HG03442 (cell line): ENCODE measurements at regions not wholly inside any gene's neighbourhood (a gene's known extent, or its start where the extent isn't known, plus 50 kb on each side); places are given as distances from the start of the nearest gene placed in this dataset.
A peak's percentile ranks its signal among the peaks of the same experiment; 100 is the strongest.

Experiments
- ATAC-seq: cut with Tn5 transposase; IDR thresholded peaks from one replicate; pipeline ENCODE4 v1.9.1; 2021; ENCODE audit warnings: mild to moderate bottlenecking, moderate library complexity; ENCODE audit not compliant: unreplicated experiment

DNA sequence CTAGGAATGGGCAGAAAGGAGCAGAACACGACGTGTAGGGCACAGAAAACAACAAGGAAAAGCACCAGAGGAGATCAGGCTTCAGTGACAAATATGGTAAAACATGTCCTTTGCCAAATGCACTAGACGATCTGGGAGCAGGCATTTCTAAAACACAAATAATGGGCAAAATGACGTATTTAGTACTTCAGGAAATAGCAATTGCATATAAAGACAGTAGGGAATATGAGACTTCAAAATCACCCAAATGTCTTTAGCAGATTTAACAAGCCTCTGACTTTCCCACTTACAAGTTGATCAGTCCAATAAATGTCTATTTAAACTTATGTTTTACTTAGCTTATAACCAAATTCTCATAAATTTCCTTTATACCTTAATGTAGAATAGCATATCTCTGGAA, 969.6 kb upstream of the C9orf72 start:
- no peak for ATAC-seq

DNA sequence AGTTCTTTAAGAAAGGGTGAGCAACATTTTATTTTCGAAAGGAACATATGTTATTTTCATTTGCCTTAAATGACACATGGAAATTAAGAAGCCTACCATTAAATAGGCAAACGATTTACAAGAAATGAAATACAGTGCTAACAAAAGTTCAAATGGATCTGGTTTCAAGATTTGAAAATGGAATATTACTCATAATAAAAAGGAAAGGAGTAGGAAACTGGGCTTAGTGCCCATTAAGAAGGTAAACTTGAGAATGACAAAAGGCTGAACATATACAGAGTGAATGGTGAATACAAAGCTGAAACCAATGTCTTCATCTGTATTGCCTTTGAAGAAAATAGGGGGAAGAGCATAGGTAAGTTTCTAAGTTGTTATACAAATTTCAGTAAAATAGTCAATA, 974.2 kb upstream of the C9orf72 start:
- ATAC-seq, result no peak

DNA sequence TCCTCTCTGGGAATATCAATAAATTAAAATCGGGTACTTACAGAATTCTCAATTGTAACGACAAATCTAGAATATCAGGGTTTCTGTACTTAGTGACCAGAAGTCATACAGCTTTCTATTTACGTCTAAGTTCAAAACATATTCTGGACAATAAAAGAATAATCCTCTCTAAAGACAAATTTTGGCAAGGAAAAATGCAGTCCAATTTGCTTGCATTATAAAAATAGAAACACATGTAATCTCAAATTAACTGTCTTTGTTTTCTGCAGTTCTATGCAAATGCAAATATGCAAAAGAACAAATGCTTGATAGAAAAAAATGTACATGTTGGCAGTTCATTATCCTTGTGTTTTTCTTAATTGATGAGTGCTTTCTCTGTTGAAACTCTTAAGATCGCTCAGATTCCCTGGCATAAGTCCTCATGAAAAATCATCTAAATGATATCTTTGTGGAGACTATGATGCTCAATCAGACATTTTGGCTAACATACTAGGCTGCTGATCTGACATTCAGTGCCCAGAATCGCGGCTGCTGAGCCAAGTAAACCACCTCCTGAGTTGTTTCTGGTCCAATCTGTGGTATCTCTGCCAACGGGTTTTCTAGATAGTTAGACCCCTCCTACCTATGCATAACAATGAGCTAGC, 990.1 kb upstream of the C9orf72 start:
- ATAC-seq, result no peak

DNA sequence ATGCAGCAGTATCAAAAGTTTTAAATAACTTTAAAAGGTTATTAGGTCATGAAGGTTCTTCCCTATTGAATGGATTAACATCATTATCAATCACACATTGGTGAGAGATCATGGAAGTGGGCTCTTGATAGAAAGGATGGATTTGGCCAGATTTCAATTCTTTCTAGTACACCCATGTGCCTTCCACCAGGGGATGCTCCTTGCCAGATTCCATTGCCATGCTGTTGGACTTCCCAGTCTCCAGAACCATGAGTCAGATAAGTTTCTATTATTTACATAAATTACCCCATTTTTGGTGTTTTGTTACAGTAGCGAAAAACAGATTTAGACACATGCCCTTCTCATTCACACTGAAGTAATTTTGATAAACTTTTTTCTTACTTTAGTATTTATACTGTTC, 1010.6 kb upstream of the C9orf72 start:
- no peak for ATAC-seq

DNA sequence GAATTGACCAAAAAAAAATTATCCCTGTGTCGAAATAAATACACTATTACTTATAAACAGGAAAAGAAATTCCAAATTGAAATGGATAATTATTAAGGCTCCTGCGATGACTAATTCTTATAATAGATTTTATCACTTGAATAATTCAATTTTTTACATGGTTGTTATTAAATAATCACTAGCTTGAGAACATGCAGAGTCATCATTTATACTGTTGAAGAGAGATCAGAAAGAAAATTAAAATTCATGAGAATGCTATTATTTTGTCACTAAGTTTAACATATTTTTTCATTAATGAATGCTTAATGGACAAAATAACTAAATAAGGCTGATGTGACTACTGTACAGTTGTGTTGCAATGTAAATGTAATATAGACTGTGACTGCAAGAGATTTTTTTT, 1011.3 kb upstream of the C9orf72 start:
- ATAC-seq, result no peak

DNA sequence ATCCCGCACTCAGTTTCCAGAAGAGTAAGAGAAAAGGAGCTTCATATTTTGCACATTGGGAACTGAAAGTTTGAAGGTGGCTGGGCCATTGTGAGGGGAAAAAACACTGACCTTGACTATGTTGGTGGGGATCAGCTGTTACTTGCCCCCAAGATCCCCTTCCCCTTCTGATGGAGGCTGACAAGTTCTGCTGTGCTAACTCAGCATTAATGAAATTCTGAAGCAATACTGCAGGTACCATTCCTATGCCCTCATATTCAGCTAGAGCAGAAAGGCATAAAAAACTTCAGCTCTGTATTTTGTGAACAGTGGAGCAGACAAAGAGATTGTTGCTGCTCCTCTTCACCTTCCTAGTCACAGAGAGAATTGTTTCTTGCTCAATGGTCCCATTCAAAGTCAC, 1013.8 kb upstream of the C9orf72 start:
- no peak for ATAC-seq

DNA sequence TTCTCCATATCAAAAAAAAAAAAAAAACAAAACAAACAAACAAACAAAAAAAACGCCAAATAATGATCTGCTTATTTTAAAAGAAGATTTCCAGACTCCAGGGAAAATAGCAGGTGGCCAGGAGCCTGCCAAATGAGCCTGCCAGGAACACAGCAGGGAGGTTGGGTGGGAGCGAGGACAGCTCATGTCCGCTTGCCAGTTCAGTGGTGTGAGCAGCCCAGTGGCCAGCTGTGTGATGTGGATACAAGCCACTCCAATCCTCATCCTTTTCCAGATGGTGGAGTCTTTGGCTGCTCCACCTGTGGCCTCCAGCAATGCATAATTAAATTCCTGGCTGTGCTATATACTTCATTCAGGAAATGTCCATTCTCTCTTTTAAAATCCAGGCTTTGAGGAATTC, 1025.1 kb upstream of the C9orf72 start:
- ATAC-seq, result no peak

DNA sequence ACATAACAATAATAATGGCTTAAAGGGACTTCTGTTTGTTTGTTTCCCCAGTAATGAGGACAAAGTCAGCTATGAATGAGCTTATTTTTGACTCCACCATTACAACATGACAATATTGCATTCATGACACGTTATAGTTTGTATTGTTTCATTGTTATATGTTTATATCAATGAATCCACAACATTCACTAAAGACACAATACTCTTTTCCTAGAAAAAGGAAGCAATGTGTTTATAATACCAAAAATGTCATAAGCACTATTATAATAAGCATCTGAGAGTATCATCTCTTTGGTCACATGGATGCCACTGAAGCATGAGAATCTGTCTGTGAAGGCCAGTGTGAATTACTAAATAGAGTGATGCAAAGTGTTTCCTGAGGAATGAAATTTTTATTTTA, 1026.9 kb upstream of the C9orf72 start:
- ATAC-seq, result no peak

DNA sequence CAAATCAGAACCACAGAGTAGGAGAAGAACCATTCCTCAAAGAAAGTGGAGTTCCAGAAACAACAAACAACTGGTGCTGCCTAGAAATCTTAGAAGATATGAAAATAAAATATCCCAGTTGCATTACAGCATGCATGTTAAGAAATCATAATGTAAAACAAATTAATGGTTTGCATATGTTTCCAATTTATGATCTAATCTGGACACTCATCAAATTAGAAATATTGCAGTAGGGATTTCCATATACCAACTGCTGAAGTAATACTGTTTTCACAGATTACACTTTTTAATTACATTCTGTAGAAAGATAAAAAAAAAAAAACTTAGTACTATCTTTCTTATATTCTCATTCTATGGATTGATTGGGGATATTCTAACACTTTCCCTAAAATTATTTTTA, 1034.6 kb upstream of the C9orf72 start:
- no peak for ATAC-seq

DNA sequence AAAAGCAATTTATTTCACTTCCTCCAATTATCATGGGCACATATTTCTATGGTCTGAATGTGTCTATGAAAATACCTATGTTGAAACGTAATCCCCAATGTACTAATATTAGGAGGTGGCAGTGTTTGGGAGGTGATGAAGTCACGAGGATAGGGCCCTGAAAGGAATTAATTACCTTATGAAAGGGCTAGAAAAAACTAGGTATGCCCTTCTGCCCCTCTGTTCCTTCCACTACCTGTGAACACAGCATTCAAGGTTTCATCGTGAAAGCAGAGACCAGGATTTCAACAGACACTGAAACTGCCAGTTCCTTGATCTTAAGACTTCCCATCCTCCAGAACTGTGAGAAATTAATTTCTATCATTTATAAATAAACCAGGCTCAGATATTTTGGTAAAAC, 1037.1 kb upstream of the C9orf72 start:
- no peak for ATAC-seq

DNA sequence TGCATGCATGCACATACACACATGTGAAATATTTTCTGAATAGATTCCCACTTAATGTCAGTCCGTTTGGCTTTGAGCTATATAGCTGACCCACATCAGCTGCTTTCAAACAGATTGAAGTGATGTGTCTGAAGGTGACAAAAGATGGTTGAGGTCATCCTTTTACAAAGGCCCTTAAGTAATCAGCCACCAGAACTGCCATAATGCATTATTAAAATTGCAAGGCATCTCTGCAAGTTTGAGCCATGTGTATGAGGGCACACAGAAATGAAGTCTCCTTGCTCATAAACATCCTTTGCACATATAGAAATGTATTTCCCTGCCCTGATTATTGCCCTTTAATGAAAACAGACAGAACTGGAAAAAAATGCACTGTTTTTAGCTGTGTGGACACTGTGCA, 1043.0 kb upstream of the C9orf72 start:
- no peak for ATAC-seq

DNA sequence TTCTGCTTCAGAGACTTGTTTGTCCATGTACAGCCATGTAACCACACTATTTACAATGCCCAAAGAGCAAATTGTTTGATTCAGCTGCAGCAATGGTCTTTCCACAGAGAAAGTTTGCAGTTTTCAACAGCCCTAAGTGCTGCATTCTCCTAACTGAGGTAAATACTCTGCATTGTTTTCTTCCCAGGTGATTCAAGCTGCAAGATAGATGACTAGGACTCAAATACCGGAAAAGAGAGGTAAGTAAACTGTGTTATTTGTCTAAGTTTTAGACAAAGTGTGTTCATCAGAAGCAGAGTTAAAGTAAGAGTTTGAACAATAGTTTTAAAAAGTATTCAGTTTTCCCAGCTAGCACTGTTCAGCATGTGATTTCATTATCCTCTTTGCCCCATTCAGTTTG, 1046.7 kb upstream of the C9orf72 start:
- no peak for ATAC-seq

DNA sequence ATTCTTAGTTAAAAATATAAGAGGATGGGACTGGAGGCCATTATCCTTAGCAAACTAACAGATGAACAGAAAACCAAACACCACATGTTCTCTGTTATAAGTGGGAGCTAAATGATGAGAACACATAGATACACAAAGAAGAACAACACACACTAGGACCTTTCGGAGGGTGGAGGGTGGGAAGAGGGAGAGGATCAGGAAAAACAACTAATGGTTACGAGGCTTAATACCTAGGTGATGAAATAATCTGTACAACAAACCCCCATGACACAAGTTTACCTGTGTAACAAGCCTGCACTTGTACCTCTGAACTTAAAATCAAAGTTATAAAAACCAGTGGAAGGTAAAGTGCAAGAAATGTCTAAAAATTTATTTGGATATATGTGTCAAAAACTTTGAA, 1047.4 kb upstream of the C9orf72 start:
- ATAC-seq, result no peak

DNA sequence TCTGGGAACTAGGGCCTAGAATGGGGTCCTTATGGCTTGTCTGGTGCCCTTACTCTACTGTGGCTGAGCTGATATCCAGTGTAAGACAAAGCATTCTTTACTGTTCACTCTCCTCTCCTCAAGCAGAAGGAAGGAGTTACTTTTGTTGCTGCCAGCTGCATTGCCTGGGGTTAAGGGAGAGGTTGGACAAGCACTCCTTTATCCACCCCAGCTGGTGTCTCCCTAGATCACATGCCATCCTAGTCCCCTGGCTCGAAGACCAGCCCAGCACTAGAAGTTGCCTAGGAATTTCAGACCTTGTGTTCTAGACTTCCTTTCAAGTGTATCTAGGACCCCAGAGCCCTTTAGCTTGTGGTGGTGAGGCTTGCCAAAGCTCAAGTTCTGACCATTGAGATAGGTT, 1051.5 kb upstream of the C9orf72 start:
- no peak for ATAC-seq

DNA sequence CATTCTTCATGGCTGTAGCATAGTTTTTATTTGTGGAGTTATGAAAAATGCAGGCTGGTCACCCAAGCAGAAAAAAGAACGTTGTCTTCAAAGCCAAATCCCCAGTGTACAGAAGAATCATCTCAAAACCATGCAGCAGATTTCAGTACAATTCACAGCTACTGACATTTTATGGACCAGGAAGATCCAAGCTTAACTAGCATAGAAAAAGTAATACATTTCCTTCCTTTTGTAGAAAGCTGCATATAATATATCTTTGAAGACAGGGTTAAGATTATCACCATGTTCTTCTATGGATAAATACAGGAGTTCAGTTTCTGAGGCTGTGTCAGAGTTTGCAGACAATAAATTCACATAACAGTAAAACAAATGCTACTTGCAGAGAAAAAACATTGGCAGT, 1054.8 kb upstream of the C9orf72 start:
- ATAC-seq, result no peak

DNA sequence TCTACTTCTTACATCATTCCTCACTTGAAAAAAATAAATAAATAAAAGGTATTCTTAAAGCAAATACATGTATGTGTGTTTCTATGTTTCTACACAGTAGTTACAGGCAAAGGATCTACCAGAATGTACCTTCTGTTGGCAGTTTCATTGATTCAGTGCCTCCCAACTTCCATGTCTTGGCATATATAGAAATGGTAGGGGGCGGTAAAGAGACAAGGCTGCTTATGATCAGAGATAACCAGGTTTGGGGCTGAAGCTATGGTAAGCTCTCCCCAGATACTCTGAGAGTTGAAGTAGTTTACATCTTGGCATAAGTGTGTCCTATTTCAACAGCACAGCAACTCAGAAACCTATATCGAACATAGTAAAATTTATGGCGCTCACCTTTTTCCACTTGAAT, 1075.4 kb upstream of the C9orf72 start:
- no peak for ATAC-seq

DNA sequence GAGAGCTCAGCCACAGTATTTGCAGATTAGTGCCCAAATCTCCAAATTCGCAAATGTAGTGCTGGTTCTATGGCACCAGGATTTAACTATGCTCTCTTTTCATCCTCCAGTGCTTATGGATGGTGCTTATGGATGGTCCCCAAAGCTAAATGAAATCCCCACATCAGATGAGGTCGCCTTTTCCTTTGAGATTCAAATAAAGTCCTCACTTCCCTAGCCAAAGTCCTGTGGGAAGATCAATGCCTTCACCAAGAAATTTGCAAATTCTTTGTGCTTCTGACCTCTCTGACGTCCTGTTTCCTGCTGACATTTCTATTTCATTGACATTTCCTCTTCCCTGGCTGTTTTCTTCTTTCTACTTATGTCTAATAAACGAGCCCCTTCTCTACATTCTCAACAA, 1077.0 kb upstream of the C9orf72 start:
- no peak for ATAC-seq

DNA sequence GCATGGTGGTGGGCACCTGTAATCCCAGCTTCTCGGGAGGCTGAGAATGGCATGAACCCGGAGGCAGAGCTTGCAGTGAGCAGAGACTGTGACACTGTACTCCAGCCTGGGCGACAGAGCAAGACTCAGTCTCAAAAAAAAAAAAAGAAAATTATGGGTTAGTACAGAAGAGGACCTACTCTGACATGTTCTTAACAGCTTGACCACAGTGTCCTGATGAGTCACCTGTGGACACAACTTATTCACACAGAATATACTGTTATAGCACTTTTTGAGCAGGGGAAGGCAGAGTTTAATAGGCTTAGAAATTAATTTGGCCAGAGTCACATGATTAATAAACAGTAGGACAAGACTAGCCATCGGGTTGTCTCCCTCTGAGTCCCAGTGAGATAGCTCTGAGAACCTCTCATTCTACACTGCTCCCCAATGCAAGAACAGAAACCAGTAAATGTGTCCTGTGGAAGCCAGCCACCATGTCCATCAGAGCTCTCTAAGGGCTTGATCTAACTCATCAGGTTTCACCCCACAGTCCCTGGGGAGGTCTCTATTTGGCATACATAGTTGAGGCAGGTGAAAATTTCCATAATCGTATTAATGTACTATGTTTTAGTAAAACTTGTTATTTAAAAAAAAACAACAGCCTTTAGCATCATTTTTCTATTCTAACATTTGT, 1077.9 kb upstream of the C9orf72 start:
- ATAC-seq, result peak; percentile 47

DNA sequence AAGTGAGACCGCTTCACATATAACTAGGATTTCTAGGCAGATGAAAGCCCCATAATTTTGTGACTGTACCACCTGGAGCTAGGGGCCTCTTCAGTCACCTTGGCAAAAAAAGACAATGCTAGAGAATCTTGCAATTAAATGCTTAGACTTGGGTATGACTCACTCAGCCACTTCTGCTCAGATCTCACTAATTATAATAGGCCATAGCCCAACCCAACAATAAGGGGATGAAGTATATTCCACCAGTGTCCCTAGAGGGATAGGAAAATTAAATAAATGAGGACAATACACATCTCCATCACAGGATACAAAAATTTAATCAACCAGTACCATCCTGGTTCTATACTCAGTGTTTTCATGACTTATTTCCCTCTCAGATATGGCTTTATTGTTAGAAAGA, 1079.9 kb upstream of the C9orf72 start:
- ATAC-seq, result no peak

DNA sequence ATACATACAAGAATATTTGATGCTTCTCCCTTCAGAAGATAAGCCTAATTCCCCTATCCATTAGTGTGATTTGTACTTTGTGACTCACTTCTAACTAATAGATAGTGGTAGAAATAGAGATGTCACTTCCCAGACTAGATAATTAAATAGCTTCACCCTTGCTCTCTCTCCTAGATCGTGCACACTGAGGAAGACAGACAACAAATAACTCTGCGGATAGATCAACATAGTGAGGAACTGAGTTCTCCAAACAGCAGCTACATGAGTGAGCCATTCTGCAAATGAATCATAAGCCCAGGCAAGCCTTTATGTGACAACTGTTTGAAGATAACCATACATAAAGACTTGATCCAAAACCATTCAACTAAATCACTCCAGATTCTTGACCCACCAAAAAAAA, 1083.4 kb upstream of the C9orf72 start:
- ATAC-seq, result no peak

DNA sequence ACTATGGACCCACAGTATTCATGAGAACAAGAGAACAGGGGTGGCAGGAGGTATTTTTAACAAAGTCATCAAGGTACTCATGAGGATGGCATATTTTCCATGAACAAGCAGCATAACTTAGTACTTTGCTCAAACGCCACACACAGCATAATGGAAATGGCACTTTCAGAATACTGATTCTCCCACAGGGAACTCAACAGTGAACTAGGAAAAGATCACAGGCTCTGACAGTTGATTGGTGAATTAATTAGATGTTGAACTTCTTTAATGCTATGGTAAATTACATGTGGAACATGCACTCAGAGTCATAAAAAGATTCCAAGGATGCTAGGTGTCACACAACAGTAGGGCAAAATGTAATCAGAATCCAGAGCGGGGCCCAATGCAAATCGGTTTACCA, 1088.6 kb upstream of the C9orf72 start:
- no peak for ATAC-seq

DNA sequence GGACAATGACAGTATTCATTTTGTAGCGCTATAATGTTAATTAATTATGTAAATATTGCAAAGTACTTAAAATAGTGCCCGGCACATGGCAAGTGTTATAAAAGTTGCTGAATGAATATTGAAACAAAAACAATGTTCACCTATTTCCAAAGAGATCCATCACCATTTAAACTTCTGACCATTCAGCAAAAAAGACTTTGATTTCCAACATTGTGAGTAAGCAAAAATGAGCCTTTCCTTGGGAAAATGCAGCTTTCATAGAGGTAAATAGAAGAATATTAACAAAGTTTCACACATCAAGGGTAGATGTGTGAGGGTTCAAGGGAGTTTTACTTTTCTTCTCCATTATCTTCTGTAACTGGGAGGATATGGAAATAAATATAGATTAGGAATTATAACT, 1089.4 kb upstream of the C9orf72 start:
- no peak for ATAC-seq

DNA sequence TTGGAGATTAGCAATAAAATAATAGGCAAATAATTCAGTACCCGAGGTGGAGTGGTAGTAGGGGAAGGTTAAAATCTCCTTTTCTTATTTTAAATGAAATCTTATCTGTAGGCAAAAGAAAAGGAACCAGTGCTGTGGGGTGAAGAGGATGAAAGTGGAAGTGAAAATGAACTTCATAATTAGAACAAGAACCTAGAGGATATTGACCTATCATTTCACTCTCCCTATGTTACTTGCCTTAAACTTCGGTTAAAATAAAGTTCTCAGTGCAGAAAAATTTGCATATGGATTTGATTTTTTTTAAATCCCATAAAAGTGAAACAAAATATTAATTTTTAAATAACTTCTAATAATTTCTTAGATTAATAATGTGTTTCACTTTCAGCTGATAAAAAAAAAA, 1094.9 kb upstream of the C9orf72 start:
- ATAC-seq, result peak; percentile 94
